ENCODE measurements at regions not wholly inside any gene's neighbourhood (a gene's known extent, or its start where the extent isn't known, plus 50 kb on each side); places are given as distances from the start of the nearest gene placed in this dataset.

GRCh38 chr19:34306213-34306661, 51.9 kb downstream of the GARRE1 start:
- TF ChIP-seq CTCF (IDR thresholded peaks at IDR 0.05): no peak
- no peak for TF ChIP-seq POLR2A (IDR thresholded peaks at IDR 0.05)

Data from ovary (tissue), 3 donors.